ENCODE measurements at regions not wholly inside any gene's neighbourhood (a gene's known extent, or its start where the extent isn't known, plus 50 kb on each side); places are given as distances from the start of the nearest gene placed in this dataset.

- no peak overlapping the region for H3K18ac ChIP-seq (ENCODE audit: extremely low read depth, low read length)
- H3K9ac ChIP-seq (replicated peaks in 1 of 4; ENCODE audit: extremely low read depth in 1 of 4, low read depth in 3 of 4, low read length in 3 of 4) = no peak overlapping the region
- H4K91ac ChIP-seq (replicated peaks; ENCODE audit: insufficient read length, low read length) = no peak overlapping the region
- no peak overlapping the region for H3K56ac ChIP-seq (replicated peaks; ENCODE audit: insufficient read length, low read depth, low read length)
- H4K8ac ChIP-seq (ENCODE audit: extremely low read depth, insufficient read depth, low read length) = no peak overlapping the region
- no peak overlapping the region for H3K14ac ChIP-seq (ENCODE audit: insufficient read length)
- no peak overlapping the region for H2AFZ ChIP-seq (ENCODE audit: low read length)
- no peaks in the 10 kb centered on the region for H3K36me3 ChIP-seq (ENCODE audit: control insufficient read depth in 2 of 4, insufficient read depth in 4 of 4, low read length in 3 of 4)
- WGBS, 2 experiments (ENCODE audit: extremely low coverage in 1 of 2, insufficient coverage in 1 of 2, insufficient read length in 1 of 2, insufficient replicate concordance in 2 of 2, low coverage in 1 of 2, low lambda C conversion rate in 2 of 2, missing lambda C conversion rate in 1 of 2) = 83% methylated on average over 1 of the region's 1 CpG; no CpG with 5 or more reads in 1 of the 2 experiments
- no peak overlapping the region for H2BK12ac ChIP-seq (ENCODE audit: low read depth, low read length)
- ChIA-PET CTCF (ENCODE audit: partially characterized antibody) (interaction anchor here (0.6 kb wide), 1 partner anchor 933 kb away, joined by 3 read pairs; no protein-coding TSS in a partner anchor), POLR2A (ENCODE audit: partially characterized antibody) (no interaction called here)
- no peak overlapping the region for H2AK5ac ChIP-seq (ENCODE audit: low read depth, low read length)
- H3K23me2 ChIP-seq (ENCODE audit: low read depth, low read length) = no peaks in the 10 kb centered on the region
- H2BK5ac ChIP-seq (ENCODE audit: low read depth, low read length) = no peak overlapping the region
- H3K4me2 ChIP-seq (ENCODE audit: insufficient read depth in 1 of 2, low read depth in 2 of 2, low read length in 2 of 2) = no peak overlapping the region
- H3K27me3 ChIP-seq (replicated peaks in 1 of 4; ENCODE audit: control insufficient read depth in 3 of 4, extremely low read depth in 1 of 4, insufficient read depth in 3 of 4, low read length in 3 of 4) = no peaks in the 10 kb centered on the region
- no peak overlapping the region for H3K4me3 ChIP-seq (ENCODE audit: extremely low read depth in 1 of 4, insufficient read depth in 2 of 4, low read depth in 3 of 4, low read length in 4 of 4)
- no peak overlapping the region for H2BK120ac ChIP-seq (replicated peaks; ENCODE audit: low read depth, low read length)
- H3K27ac ChIP-seq (ENCODE audit: low read depth, low read length) = no peak overlapping the region
- FAIRE-seq (no peak), DNase-seq (ENCODE audit: low read depth in 1 of 2, low spot score in 2 of 2) (no peak)
- H3K4ac ChIP-seq (replicated peaks; ENCODE audit: insufficient read length, low read depth, low read length) = no peak overlapping the region
- no peak overlapping the region for H2BK20ac ChIP-seq (ENCODE audit: low read length)
- H3K4me1 ChIP-seq (replicated peaks in 1 of 4; ENCODE audit: control insufficient read depth in 3 of 4, insufficient read depth in 4 of 4, low read length in 3 of 4) = no peaks in the 10 kb centered on the region
- H3K79me2 ChIP-seq (ENCODE audit: control insufficient read depth in 1 of 2, insufficient read depth in 2 of 2, low read length in 2 of 2) = no peaks in the 10 kb centered on the region
- no peak overlapping the region for H2BK15ac ChIP-seq (ENCODE audit: low read length)
- no peak overlapping the region for H4K5ac ChIP-seq (ENCODE audit: insufficient read length, low read depth, low read length)
- H3K9me3 ChIP-seq (ENCODE audit: insufficient read depth in 2 of 2, low read depth in 1 of 2, low read length in 1 of 2) = no peaks in the 10 kb centered on the region
- H3K23ac ChIP-seq (ENCODE audit: insufficient read length) = no peak overlapping the region
- no peaks in the 10 kb centered on the region for H4K20me1 ChIP-seq (replicated peaks in 1 of 2; ENCODE audit: control insufficient read depth in 1 of 2, insufficient read depth in 2 of 2, low read length in 2 of 2)
- H3K79me1 ChIP-seq (ENCODE audit: low read depth, low read length) = no peaks in the 10 kb centered on the region
- TF ChIP-seq EGR1 (IDR thresholded peaks at IDR 0.05; ENCODE audit: borderline replicate concordance, low read depth, low read length) = no peak
- no peak for TF ChIP-seq RXRA (IDR thresholded peaks at IDR 0.05; ENCODE audit: insufficient read depth, low read depth, low read length)
- no peak for TF ChIP-seq RNF2 (IDR thresholded peaks at IDR 0.05; ENCODE audit: borderline replicate concordance, low read depth, low read length, missing control alignments, poor library complexity, severe bottlenecking)
- TF ChIP-seq SIN3A (conservative IDR thresholded peaks at IDR 0.05 in 1 of 2, IDR thresholded peaks at IDR 0.05 in 1 of 2; ENCODE audit: low read depth in 1 of 2, low read length in 2 of 2) = no peak
- no peak for TF ChIP-seq TEAD4 (IDR thresholded peaks at IDR 0.05; ENCODE audit: low read depth, low read length)
- TF ChIP-seq KDM5A (IDR thresholded peaks at IDR 0.05; ENCODE audit: low read length) = no peak
- no peak for TF ChIP-seq SP4 (IDR thresholded peaks at IDR 0.05; ENCODE audit: low read length)
- no peak for TF ChIP-seq PHF8 (conservative IDR thresholded peaks at IDR 0.05; ENCODE audit: low read depth, low read length)
- TF ChIP-seq CREB1 (IDR thresholded peaks at IDR 0.05) = no peak
- TF ChIP-seq BCL11A (IDR thresholded peaks at IDR 0.05; ENCODE audit: low read depth in 2 of 2, low read length in 2 of 2) = no peak
- no peak for TF ChIP-seq E2F6 (IDR thresholded peaks at IDR 0.05)
- no peak for TF ChIP-seq ATF3 (IDR thresholded peaks at IDR 0.05; ENCODE audit: insufficient read depth, low read depth, low read length)
- no peak for TF ChIP-seq RFX5 (IDR thresholded peaks at IDR 0.05; ENCODE audit: borderline replicate concordance, low read depth, low read length)
Measured at GRCh38 chr5:25090854-25091253, 446.1 kb upstream of the CDH10 start.

Measured in H1 (cell line).